ENCODE measurements at regions not wholly inside any gene's neighbourhood (a gene's known extent, or its start where the extent isn't known, plus 50 kb on each side); places are given as distances from the start of the nearest gene placed in this dataset.
A peak's percentile ranks its signal among the peaks of the same experiment; 100 is the strongest.

DNA sequence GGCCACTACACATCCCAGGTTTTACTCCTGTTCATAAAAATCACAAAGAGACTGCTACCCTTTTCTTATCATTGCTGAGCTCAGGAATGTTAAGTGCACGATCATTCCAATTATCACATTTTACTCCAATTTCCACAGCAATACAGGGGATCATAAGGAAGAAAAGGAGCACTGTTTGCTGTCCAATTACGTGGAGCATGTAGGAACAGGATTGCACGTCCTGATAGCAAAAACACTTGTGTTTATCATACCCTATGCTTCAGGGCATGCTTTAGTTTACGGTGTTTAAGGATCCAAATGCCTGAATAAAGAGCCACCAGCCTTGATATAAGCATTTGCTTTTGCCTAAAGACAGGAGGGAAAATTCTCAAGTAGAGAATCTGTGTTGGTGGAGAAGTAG, 155.4 kb upstream of the EGLN3 start:
- TF ChIP-seq, protein P1, sequence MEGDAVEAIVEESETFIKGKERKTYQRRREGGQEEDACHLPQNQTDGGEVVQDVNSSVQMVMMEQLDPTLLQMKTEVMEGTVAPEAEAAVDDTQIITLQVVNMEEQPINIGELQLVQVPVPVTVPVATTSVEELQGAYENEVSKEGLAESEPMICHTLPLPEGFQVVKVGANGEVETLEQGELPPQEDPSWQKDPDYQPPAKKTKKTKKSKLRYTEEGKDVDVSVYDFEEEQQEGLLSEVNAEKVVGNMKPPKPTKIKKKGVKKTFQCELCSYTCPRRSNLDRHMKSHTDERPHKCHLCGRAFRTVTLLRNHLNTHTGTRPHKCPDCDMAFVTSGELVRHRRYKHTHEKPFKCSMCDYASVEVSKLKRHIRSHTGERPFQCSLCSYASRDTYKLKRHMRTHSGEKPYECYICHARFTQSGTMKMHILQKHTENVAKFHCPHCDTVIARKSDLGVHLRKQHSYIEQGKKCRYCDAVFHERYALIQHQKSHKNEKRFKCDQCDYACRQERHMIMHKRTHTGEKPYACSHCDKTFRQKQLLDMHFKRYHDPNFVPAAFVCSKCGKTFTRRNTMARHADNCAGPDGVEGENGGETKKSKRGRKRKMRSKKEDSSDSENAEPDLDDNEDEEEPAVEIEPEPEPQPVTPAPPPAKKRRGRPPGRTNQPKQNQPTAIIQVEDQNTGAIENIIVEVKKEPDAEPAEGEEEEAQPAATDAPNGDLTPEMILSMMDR (conservative IDR thresholded peaks at IDR 0.05; ENCODE audit: low read length): no peak
- no peak for DNase-seq (ENCODE audit: low read depth)
- H3K4me3 ChIP-seq (ENCODE audit: low read length): no peak overlapping the region

DNA sequence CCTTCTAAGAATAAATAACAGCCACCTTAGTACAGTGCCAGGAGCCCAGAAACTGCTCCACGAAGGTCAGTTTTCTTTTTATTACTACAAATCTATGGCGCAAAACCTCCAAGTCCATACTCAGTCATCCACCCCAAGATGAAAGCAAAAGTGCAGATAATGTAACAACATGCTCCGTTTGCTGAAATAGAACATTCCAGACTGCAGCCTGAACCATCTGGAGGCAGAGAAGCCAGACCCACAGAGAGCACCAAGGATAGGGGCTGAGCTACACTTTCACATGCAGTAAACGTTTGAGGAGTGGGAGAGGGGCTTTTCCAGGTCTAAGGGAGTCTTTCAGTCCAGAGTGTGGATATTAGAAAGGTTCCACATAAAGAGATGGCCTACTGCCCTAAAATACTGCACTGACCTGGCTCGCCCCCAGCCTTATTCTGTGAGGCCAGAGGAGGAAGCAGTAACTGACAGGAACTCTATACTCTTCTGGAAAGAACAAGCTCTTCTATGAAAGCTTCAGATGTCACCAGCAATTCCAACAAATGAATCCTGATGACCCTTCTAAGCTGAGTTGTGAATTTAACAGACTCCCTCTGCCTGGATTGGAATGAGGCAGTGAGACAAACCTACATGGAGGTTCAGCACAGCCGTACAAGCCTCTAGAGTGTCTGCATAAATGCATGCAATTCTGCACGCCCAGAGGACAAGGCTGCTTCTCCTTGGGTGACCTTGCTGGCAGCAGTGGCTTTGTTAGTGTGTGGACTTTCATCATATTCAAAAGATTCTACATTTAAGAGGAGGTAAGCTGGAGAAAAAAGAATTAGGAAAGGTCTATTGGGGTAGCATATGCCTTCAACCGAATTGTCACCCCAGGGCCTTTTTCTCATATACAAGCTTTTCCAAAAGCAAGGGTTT, 153.9 kb upstream of the EGLN3 start:
- TF ChIP-seq, protein P1 (conservative IDR thresholded peaks at IDR 0.05; ENCODE audit: low read length): no peak
- DNase-seq (ENCODE audit: low read depth): no peak
- no peak overlapping the region for H3K4me3 ChIP-seq (ENCODE audit: low read length)

DNA sequence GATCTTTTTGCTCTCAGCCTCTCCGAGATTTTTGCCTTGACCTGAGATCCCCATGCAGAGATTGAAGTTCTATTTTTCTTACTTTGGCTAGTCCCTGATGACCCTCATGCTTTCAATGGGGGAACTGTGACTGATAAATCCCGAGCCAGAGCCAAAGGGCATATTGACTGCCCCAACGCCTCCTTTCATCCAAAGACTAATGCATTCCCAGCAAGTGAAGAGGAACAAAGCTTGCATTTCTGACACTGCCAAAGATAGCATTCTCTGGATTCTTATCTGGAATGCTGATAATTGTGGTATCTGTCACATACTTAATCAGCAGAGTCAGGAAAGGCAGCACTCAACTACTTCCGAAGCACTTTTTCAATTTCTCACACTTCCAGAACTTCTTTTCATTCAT, 152.3 kb upstream of the EGLN3 start:
- no peak for DNase-seq (ENCODE audit: low read depth)
- no peak overlapping the region for H3K4me3 ChIP-seq (ENCODE audit: low read length)
- TF ChIP-seq, protein P1 (conservative IDR thresholded peaks at IDR 0.05; ENCODE audit: low read length): no peak

DNA sequence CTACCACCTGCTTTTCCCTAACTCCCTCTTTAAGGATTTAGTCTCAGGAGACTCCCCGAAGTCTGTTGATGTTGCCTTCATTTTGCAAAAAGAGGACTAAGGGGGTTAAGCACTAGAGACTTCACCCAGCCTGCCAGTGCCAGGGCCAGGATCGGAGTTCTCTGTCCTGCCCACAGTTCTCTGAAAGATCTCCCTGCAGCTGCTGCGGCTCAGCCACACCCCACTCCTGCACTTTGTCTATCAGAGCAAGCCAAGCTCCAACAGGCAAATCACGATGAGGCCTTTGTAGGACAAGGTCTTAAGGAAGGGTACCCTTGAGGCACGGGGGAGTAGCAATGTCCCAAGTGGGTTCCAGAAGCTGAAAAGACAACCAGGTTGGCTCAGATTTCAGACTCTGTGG, 148.8 kb upstream of the EGLN3 start:
- TF ChIP-seq, protein P1 (conservative IDR thresholded peaks at IDR 0.05; ENCODE audit: low read length): no peak
- H3K4me3 ChIP-seq (ENCODE audit: low read length): no peak overlapping the region
- DNase-seq (ENCODE audit: low read depth): no peak

DNA sequence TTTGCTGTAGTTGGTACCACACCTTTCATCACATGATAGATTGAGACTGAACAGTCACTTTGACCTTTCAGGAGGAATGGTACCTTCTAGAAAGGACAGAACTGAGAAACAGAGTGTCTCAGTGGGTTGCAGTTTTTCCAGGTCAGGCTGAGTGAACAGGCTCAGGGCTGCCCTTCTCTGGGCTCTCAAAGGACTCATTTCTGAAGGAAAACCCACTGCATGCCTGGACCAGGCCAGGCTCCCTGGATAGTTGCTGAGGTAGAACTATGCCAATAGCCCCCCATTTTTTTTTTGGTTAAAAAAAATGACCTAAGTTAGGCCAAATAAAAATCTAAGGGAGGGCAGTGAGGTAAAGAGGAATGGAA, 148.1 kb upstream of the EGLN3 start:
- DNase-seq (ENCODE audit: low read depth): no peak
- TF ChIP-seq, protein P1 (conservative IDR thresholded peaks at IDR 0.05; ENCODE audit: low read length): no peak
- H3K4me3 ChIP-seq (ENCODE audit: low read length): no peak overlapping the region

DNA sequence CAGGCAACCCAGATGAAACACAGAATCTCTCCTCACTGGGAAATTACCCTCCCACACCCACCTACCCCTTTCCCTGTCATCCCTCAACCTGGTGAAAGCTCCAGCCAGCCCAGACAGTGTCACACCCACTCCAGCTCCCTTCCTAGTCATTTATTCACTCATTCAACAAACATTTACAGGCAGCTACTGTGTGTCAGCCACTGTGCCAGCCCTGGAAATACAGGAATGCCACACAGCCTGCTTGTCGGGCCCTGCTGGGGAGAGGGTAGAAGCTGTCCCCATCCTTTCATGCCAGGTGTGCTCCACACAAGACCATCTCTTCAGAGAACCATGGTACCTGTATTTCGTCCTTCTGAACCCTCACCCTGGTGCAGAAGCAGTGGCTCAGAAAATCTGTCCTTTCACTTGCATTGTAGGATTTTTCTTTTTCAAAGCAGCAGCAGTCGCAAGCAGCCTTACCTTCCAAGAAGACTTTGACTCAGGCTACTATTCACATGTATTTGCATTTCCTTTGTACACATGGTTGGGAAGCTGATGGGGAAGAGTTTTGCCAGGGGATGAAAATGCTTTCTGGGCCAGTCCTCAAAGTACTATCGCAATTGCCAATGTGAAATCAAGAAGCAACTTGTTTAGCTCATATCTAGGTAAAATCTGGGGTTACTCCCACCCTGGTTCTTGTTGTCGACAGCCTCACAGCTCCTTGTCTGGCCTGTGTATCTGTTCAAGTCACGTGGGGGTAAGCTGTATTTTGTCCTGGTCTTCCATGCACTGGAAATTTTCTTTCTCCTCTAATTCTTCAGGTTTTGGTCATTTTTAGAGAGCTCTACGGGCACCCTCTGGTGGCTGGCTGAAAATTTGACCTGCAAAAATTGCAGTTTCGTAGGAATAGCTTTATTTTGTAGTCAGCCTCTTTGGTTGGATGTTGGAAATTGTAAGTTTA, 147.4 kb upstream of the EGLN3 start:
- peak; percentile 45 for DNase-seq (ENCODE audit: low read depth)
- no peak overlapping the region for H3K4me3 ChIP-seq (ENCODE audit: low read length)
- TF ChIP-seq, protein P1 (conservative IDR thresholded peaks at IDR 0.05; ENCODE audit: low read length): peak; percentile 79
